GM12891 (cell line): ENCODE measurements at regions not wholly inside any gene's neighbourhood (a gene's known extent, or its start where the extent isn't known, plus 50 kb on each side); places are given as distances from the start of the nearest gene placed in this dataset.

Experiments used
- POLR2A ChIP-seq: IDR thresholded peaks from 2 replicates; pipeline ENCODE4 v1.6.1; 2011; ENCODE audit warnings: low read depth, low read length, control low read depth
- POLR2AphosphoS5 ChIP-seq: IDR thresholded peaks from 2 replicates; pipeline ENCODE4 v1.6.1; 2011; ENCODE audit warnings: low read depth, low read length, control low read depth
- TAF1 ChIP-seq: IDR thresholded peaks from 2 replicates; pipeline ENCODE4 v1.6.1; 2011; ENCODE audit warnings: low read depth, low read length, control low read depth

DNA sequence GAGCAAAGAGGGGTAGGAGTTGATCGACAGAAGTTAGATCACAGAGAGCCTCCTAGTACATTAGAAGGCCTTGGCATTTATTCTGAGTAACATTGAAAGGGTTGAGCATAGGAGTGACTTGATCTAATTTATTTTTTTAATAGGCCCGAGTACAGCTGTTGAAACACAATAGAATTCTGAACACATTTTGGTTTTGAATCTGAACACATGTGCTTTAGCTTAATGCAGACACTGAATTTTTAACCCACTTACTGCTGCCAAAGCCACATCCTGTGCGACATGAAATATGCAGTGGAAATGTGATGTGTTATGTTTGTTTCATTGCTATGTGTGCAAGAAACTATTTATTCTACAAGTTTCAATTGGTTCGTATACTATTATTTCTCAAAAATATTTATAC lies 1505.9 kb downstream of the PCDH9 start:
- TF ChIP-seq POLR2A (no peak), POLR2AphosphoS5 (no peak), TAF1 (no peak)
